Type B pancreatic cell (in vitro differentiated cells): ENCODE measurements at regions not wholly inside any gene's neighbourhood (a gene's known extent, or its start where the extent isn't known, plus 50 kb on each side); places are given as distances from the start of the nearest gene placed in this dataset.

Source experiments
- DNase-seq: peaks from one replicate; pipeline ENCODE4 v3.0.0; 2021; ENCODE audit warnings: mixed read lengths; ENCODE audit not compliant: unreplicated experiment; ENCODE audit errors: extremely low spot score
- H3K27ac Mint-ChIP-seq: 2 replicates; pipeline ENCODE4 v1.8.0; 2021; ENCODE audit warnings: mild to moderate bottlenecking, mixed read lengths
- H3K27me3 Mint-ChIP-seq: 2 replicates; pipeline ENCODE4 v1.8.0; 2021; ENCODE audit warnings: mixed read lengths
- H3K36me3 Mint-ChIP-seq: 2 replicates; pipeline ENCODE4 v1.8.0; 2021; ENCODE audit warnings: mixed read lengths
- H3K4me1 Mint-ChIP-seq: one replicate; pipeline ENCODE4 v1.8.0; 2021; ENCODE audit warnings: mixed read lengths; ENCODE audit not compliant: unreplicated experiment
- H3K4me3 Mint-ChIP-seq: 2 replicates; pipeline ENCODE4 v1.8.0; 2021; ENCODE audit warnings: mild to moderate bottlenecking, mixed read lengths
- H3K9me3 Mint-ChIP-seq: 2 replicates; pipeline ENCODE4 v1.8.0; 2021; ENCODE audit warnings: mixed read lengths
- TF ChIP-seq, protein P1 (sequence below): fragments of 200-600 bp; sonication (generic); conservative IDR thresholded peaks from 2 replicates; pipeline ENCODE4 v1.5.0; 2021; ENCODE audit warnings: antibody characterized with exemption, mild to moderate bottlenecking

- Mint-ChIP-seq H3K27ac (no peak overlapping the region), H3K36me3 (no peaks in the 10 kb centered on the region), H3K9me3 (no peaks in the 10 kb centered on the region), H3K27me3 (no peaks in the 10 kb centered on the region), H3K4me1 (no peaks in the 10 kb centered on the region), H3K4me3 (no peak overlapping the region)
- DNase-seq = no peak
- TF ChIP-seq, protein P1, sequence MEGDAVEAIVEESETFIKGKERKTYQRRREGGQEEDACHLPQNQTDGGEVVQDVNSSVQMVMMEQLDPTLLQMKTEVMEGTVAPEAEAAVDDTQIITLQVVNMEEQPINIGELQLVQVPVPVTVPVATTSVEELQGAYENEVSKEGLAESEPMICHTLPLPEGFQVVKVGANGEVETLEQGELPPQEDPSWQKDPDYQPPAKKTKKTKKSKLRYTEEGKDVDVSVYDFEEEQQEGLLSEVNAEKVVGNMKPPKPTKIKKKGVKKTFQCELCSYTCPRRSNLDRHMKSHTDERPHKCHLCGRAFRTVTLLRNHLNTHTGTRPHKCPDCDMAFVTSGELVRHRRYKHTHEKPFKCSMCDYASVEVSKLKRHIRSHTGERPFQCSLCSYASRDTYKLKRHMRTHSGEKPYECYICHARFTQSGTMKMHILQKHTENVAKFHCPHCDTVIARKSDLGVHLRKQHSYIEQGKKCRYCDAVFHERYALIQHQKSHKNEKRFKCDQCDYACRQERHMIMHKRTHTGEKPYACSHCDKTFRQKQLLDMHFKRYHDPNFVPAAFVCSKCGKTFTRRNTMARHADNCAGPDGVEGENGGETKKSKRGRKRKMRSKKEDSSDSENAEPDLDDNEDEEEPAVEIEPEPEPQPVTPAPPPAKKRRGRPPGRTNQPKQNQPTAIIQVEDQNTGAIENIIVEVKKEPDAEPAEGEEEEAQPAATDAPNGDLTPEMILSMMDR = no peak
These were observed 368.9 kb downstream of the PID1 start for GRCh38 chr2:228902176-228902575.

DNA sequence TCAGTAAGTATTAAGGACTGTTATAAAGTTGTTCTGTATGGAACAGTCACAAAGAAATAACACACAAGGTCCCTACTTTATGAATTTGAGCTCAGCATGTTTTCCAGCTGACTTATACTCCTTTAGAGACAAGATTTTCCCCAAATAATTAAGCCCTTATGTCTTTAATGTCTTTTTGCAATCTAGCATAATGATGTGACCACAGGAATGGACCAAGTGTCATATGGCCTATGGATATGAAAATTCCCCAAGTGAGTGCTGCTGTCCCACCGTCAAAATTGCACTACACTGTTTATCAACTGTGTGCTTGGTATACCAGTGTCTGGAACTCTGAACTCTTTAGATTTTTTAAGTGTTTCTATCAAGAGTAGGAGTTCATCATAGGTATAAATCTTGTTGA is 369.6 kb downstream of the PID1 start:
- Mint-ChIP-seq H3K4me1 (no peaks in the 10 kb centered on the region), H3K4me3 (no peak overlapping the region), H3K27me3 (no peaks in the 10 kb centered on the region), H3K9me3 (no peaks in the 10 kb centered on the region), H3K36me3 (no peaks in the 10 kb centered on the region), H3K27ac (no peak overlapping the region)
- DNase-seq = no peak
- TF ChIP-seq, protein P1 = no peak

DNA sequence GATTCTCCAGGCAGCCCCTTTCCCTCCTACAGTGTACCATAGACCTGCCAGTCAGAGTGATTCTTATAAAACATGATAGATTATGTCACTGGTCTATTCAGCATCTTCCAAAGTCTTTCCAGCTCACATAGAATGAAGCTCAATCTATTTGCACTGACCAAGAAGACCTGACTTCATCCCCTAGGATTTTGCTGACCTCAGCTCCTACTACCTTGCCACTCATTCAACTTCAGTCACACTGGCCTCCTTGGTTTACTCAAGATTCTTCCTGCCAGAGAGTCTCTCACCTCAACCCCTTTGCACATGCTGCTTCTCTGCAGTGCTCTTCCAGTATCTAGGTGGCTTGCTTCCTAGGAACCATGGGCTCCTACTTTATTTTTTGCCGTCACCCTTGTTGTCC is 392.9 kb downstream of the PID1 start:
- Mint-ChIP-seq H3K36me3 (no peaks in the 10 kb centered on the region), H3K4me1 (no peaks in the 10 kb centered on the region), H3K9me3 (peaks cover 4% of the 10 kb centered on the region), H3K4me3 (no peak overlapping the region), H3K27ac (no peak overlapping the region), H3K27me3 (no peaks in the 10 kb centered on the region)
- TF ChIP-seq, protein P1 = no peak
- DNase-seq = no peak

DNA sequence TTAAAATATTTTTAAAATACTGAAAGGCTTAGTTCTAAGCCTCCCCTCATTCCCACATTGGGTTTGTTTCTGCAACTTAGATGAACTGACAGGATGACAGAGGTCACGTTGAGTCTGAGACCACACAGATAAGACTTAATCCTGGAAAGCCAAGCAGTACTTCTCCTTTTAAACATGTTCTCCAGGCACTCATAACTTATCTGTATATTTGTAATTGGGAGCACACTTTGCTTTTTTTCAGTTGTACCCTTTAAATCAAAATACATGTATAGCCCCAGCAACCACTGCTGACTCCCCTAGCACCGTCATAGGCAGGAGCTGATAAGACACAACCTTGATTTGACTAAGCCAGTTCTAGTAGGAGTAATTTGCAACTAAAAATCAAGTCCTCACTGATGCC is 394.8 kb downstream of the PID1 start:
- H3K9me3 Mint-ChIP-seq = peaks cover 4% of the 10 kb centered on the region
- H3K27me3 Mint-ChIP-seq = no peaks in the 10 kb centered on the region
- no peak overlapping the region for H3K4me3 Mint-ChIP-seq
- H3K36me3 Mint-ChIP-seq = no peaks in the 10 kb centered on the region
- H3K27ac Mint-ChIP-seq = no peak overlapping the region
- H3K4me1 Mint-ChIP-seq = no peaks in the 10 kb centered on the region
- DNase-seq = no peak
- TF ChIP-seq, protein P1 = no peak

DNA sequence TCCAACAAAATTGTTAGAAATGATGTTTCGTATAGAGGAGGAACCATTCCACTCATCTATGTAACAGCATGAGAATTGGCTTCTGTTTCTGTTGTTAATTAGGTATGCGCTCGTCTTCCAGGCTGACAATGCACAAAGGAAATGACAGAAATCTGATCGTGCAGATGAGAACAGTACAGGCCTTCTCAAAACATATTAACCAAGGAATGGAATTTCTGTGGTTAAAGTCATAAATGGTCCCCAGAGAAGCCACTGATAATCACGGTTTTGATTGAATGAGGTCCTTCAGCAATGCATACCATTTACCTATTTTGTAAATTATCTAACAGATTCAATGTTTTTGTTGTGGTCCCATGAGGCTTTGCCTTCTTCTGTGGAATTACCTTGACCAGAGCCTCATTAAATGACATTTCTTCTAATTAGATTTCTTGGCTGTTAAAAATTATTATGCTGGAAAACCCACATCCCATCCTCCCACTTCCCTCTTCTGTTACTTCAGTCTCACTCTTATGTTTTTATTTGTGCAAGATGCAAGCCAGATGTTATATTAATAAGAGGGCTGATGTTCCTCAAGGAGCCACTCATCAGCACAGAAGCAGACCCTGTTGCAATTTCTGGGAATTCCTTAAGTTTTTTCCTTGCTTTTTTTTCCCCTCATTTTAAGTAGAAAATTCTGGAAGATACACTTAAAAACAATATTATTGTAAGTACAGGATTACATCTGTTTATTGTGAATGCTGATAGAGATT is 395.8 kb downstream of the PID1 start:
- no peak overlapping the region for H3K4me3 Mint-ChIP-seq
- no peak overlapping the region for H3K27ac Mint-ChIP-seq
- peaks cover 4% of the 10 kb centered on the region for H3K9me3 Mint-ChIP-seq
- TF ChIP-seq, protein P1 = no peak
- H3K36me3 Mint-ChIP-seq = no peaks in the 10 kb centered on the region
- H3K27me3 Mint-ChIP-seq = no peaks in the 10 kb centered on the region
- no peaks in the 10 kb centered on the region for H3K4me1 Mint-ChIP-seq
- DNase-seq = no peak

DNA sequence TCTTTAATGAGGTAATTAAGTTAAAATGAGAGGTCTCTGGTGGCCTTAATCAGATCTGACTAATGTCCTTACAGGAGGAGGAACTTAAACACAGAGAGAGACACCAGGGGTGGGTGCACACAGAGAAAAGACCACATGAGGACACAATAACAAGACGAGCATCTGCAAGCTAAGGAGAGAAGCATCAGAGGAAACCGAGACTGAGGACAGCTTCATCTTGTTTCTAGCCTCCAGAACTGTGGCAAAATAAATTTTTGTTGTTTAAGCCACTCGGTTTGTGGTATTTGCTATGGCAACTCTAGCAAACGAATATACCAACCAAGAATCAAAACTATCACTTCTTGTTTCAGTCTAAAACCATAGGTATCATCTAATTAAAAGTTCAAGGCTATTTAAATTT is 400.1 kb downstream of the PID1 start:
- no peak overlapping the region for H3K27ac Mint-ChIP-seq
- TF ChIP-seq, protein P1 = no peak

More for the DNA sequence above, 400.1 kb downstream of the PID1 start:
- no peak overlapping the region for H3K4me3 Mint-ChIP-seq
- peaks cover 4% of the 10 kb centered on the region for H3K9me3 Mint-ChIP-seq
- no peak for DNase-seq
- no peaks in the 10 kb centered on the region for H3K4me1 Mint-ChIP-seq
- H3K27me3 Mint-ChIP-seq = no peaks in the 10 kb centered on the region
- no peaks in the 10 kb centered on the region for H3K36me3 Mint-ChIP-seq
